ENCODE measurements at regions not wholly inside any gene's neighbourhood (a gene's known extent, or its start where the extent isn't known, plus 50 kb on each side); places are given as distances from the start of the nearest gene placed in this dataset.
"Not testable (repeated sequence)": the region's sequence is repeated elsewhere in the genome, so short reads cannot be mapped to it uniquely, and the experiment has no call there.

DNA sequence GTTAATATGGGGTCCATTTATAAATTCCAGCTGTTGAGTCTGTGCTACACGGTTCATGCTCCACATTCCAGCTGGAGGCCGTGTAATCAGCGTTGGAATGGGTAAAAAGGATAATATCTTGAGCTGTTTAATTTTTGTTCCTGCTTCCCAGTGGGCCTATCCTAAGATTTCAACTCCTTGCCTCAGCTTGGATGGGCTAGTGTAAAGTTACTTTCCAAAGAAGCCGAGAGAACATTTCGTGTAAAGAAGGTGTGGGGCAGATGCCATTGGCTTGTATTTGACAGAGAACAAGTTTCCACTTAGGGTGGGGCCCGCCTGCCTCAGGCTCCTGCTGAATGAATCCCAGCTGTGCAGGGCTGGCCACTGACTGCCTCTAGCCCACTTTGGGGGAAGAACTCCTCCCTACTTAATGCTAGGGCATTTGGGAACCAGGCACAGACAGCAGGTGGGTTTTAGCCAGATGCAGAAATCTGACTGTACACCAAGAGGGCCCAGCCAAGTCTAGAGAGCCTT, 125.9 kb upstream of the LYZL2 start:
- Mint-ChIP-seq H3K27ac (no peak overlapping the region), H3K4me1 (peaks cover 16% of the 10 kb centered on the region), H3K4me3 (no peak overlapping the region), H3K36me3 (no peaks in the 10 kb centered on the region), H3K9me3 (no peaks in the 10 kb centered on the region), H3K27me3 (peaks cover 12% of the 10 kb centered on the region)
- no peak for DNase-seq
- CTCF ChIA-PET = interaction anchor here (1.9 kb wide), 1 partner anchor 29 kb away, joined by 8 read pairs; no protein-coding TSS in a partner anchor

DNA sequence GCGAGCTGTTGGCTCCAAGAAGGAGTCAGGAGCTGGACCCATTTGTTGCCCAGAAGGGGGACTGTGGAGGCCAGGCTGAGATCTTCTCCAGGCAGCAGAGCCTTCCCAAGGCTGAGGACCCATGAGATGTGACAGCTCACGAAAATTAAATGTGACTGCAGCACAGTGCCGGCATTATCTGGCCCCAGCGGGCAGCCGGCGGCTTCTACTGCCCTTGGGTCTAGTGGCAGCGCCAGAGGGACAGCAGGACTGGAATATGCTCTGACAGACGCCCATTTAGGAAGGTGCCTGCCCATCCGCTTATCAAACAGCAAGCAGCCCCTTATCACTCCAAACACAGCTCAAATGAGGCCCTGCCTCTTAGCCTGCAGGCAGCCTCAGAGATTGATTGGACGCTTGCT, 122.9 kb upstream of the LYZL2 start:
- H3K36me3 Mint-ChIP-seq = no peaks in the 10 kb centered on the region
- H3K4me1 Mint-ChIP-seq = peaks cover 24% of the 10 kb centered on the region
- H3K27me3 Mint-ChIP-seq = peaks cover 12% of the 10 kb centered on the region
- H3K27ac Mint-ChIP-seq = no peak overlapping the region
- no peaks in the 10 kb centered on the region for H3K9me3 Mint-ChIP-seq
- no peak overlapping the region for H3K4me3 Mint-ChIP-seq
- CTCF ChIA-PET = interaction anchor here (0.6 to 2.2 kb wide), 19 partner anchors 9 to 1057 kb away, joined by 3 to 12 read pairs (median 4); no protein-coding TSS in a partner anchor
- DNase-seq = no peak

DNA sequence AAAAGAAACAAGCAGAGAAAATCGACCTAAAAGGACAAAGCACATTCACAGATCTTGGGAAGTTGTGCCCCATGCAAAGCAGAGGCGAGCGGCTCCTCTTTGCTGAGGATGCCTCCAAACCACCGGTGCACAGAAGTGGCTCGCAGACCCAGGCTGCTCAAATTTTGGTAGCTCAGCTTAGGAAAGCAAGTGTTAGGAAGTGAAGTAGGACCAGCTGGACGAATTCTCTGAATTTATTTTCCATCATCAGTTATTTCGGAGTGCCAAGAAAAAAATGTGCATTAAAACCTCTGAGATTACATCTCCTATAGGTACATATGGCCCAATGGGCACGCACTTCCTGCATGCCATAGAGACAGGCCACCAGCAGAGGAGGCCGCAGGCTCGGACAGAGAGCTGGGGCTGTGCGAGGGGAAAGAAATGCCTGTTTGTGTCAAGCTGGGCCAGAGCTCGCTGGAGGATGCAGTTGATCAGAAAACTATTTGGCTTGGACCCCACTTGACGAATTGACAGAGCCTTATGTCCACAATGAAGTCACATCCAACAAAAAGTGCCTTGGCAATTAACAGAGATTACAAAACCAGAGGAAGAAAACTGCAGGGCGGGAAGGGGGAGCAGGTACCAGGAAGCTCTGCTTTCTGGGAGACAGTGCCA, 122.3 kb upstream of the LYZL2 start:
- no peaks in the 10 kb centered on the region for H3K9me3 Mint-ChIP-seq
- no peak overlapping the region for H3K27ac Mint-ChIP-seq
- DNase-seq = peak; percentile 73
- H3K4me1 Mint-ChIP-seq = peaks cover 24% of the 10 kb centered on the region
- no peak overlapping the region for H3K4me3 Mint-ChIP-seq
- no peaks in the 10 kb centered on the region for H3K36me3 Mint-ChIP-seq
- peaks cover 12% of the 10 kb centered on the region for H3K27me3 Mint-ChIP-seq
- CTCF ChIA-PET = interaction anchor here (0.6 to 2.2 kb wide), 20 partner anchors 9 to 1058 kb away, joined by 3 to 12 read pairs (median 4); no protein-coding TSS in a partner anchor

DNA sequence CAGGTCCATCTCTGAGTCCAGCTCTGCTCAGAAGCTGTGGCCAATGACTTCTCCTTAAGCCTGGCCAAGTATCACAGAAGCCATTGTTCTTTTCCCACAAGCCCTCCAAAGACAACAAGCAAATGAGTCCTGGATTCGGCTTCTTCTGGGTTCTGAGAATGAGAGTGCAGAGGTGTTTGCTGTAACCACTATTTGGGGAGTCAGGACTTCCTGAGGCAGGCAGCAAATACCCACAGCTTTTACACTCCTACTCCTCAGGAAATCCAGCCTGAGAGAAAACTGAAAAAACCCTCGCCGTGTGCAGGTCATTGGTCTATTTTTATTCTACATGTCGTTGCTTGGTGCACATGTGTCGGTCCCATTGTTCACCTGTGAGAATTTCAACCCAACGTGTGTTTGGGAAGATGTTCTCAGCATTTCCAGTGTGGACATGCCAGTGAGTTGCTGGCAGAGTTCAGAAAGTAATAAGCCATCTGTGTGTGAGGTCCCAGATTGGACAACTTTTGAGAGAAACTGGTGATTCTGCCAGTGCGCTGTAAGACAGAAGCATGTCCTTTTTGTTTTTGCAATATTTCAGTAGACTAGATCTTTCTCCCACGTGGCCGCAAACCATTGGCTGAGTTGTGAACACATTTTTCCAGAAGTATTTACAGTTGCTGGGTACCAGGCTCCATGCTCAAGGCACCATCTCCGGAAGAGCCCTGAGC, 121.6 kb upstream of the LYZL2 start:
- CTCF ChIA-PET = interaction anchor here (1.0 to 2.2 kb wide), 13 partner anchors 8 to 1019 kb away, joined by 3 to 12 read pairs (median 4); no protein-coding TSS in a partner anchor
- Mint-ChIP-seq H3K27me3 (peaks cover 12% of the 10 kb centered on the region), H3K27ac (peak overlapping the region; percentile 24), H3K9me3 (no peaks in the 10 kb centered on the region), H3K36me3 (no peaks in the 10 kb centered on the region), H3K4me3 (no peak overlapping the region), H3K4me1 (peaks cover 24% of the 10 kb centered on the region)
- DNase-seq = no peak

GRCh38 chr10:30749385-30749784, 119.8 kb upstream of the LYZL2 start:
- DNase-seq = no peak
- Mint-ChIP-seq H3K4me1 (peaks cover 24% of the 10 kb centered on the region), H3K4me3 (no peak overlapping the region), H3K27ac (no peak overlapping the region), H3K9me3 (no peaks in the 10 kb centered on the region), H3K27me3 (peaks cover 12% of the 10 kb centered on the region), H3K36me3 (no peaks in the 10 kb centered on the region)
- CTCF ChIA-PET = interaction anchor here (0.6 to 2.0 kb wide), 5 partner anchors 14 to 1027 kb away, joined by 3 to 6 read pairs (median 3); no protein-coding TSS in a partner anchor

DNA sequence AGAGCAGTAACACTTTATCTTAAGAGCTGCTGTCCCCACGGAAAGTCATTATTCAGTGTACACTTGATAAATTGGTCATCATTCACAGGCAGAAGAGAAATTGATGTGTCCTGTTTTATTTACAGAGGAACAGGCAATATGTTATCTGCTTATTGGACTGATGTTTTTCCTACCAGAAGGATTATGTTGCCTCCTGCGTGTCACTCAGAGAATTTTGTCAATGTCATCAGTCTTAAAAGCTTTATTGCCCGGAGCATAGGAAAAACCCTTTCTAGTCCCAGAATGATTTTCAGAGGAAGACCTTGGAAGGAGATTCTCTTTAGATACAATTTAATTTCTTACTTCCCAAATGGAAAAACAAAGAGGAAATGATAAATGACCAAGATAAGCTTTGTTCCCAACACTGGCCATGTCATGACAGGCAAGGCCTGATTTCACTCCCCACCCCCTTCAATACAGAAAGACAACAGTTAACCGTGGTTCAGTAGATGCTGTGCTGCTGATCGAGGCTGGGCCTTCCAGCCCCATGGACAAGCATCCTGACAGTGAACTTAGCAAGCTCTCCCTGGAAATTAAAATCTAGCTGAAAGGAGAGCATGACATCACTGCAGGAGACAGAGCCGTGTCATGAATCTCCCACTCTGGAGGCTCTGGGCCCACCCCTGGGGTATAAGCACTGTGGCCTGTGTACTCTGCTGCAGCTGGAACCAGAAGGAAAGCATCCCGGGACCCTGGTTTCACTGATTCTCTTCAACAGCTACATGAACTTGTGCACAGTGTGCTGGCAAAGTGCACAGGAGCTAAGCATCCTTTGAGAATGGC, 118.8 kb upstream of the LYZL2 start:
- H3K27ac Mint-ChIP-seq = no peak overlapping the region
- H3K4me1 Mint-ChIP-seq = peaks cover 24% of the 10 kb centered on the region
- H3K9me3 Mint-ChIP-seq = no peaks in the 10 kb centered on the region
- H3K36me3 Mint-ChIP-seq = no peaks in the 10 kb centered on the region
- H3K27me3 Mint-ChIP-seq = peaks cover 7% of the 10 kb centered on the region
- H3K4me3 Mint-ChIP-seq = no peak overlapping the region
- CTCF ChIA-PET = interaction anchor here (0.6 to 2.0 kb wide), 6 partner anchors 13 to 526 kb away, joined by 3 to 7 read pairs (median 4); no protein-coding TSS in a partner anchor
- no peak for DNase-seq

DNA sequence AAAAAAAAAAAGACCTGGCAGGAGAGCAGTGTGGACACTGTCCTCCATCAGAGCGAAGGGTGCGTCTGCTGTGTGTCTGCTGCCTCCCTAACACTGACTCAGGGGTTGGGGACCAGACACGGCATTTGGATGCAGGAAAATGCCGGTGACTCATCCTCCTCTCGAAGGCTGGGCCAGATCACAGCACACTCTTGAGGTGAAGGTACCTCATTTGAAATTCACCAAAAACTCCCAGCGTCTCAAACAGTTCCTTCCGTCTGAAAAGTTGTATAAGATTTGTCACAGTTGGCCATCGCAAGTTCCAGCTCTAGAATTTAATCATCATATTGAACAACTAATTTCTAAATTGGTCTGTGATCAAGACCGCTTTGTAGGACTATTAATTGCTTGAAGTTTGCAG, 118.1 kb upstream of the LYZL2 start:
- CTCF ChIA-PET = interaction anchor here (1.0 to 2.0 kb wide), 4 partner anchors 13 to 60 kb away, joined by 3 to 7 read pairs (median 6); no protein-coding TSS in a partner anchor
- no peaks in the 10 kb centered on the region for H3K36me3 Mint-ChIP-seq
- H3K9me3 Mint-ChIP-seq = no peaks in the 10 kb centered on the region
- peaks cover 4% of the 10 kb centered on the region for H3K27me3 Mint-ChIP-seq
- DNase-seq = no peak
- peaks cover 24% of the 10 kb centered on the region for H3K4me1 Mint-ChIP-seq
- no peak overlapping the region for H3K27ac Mint-ChIP-seq
- H3K4me3 Mint-ChIP-seq = no peak overlapping the region

- H3K4me1 Mint-ChIP-seq = peaks cover 12% of the 10 kb centered on the region
- H3K27me3 Mint-ChIP-seq = peaks cover 8% of the 10 kb centered on the region
- no peak overlapping the region for H3K4me3 Mint-ChIP-seq
- no peaks in the 10 kb centered on the region for H3K36me3 Mint-ChIP-seq
- no peaks in the 10 kb centered on the region for H3K9me3 Mint-ChIP-seq
- CTCF ChIA-PET = interaction anchor here (1.0 to 1.1 kb wide), 2 partner anchors 9 to 38 kb away, joined by 3 read pairs; no protein-coding TSS in a partner anchor
- H3K27ac Mint-ChIP-seq = no peak overlapping the region
- no peak for DNase-seq
These were observed 116.4 kb upstream of the LYZL2 start for GRCh38 chr10:30745953-30746352.

- H3K27ac Mint-ChIP-seq = no peak overlapping the region
- CTCF ChIA-PET = interaction anchor here (1.5 kb wide), 1 partner anchor 8 kb away, joined by 5 read pairs; no protein-coding TSS in a partner anchor
- H3K36me3 Mint-ChIP-seq = no peaks in the 10 kb centered on the region
- H3K4me3 Mint-ChIP-seq = no peak overlapping the region
- H3K9me3 Mint-ChIP-seq = no peaks in the 10 kb centered on the region
- no peak for DNase-seq
- no peaks in the 10 kb centered on the region for H3K4me1 Mint-ChIP-seq
- H3K27me3 Mint-ChIP-seq = peaks cover 8% of the 10 kb centered on the region
These were observed 114.6 kb upstream of the LYZL2 start for GRCh38 chr10:30744106-30744505.

- Mint-ChIP-seq H3K4me3 (no peak overlapping the region), H3K27me3 (peaks cover 8% of the 10 kb centered on the region), H3K4me1 (no peaks in the 10 kb centered on the region), H3K27ac (no peak overlapping the region), H3K9me3 (no peaks in the 10 kb centered on the region), H3K36me3 (no peaks in the 10 kb centered on the region)
- CTCF ChIA-PET = interaction anchor here (1.5 kb wide), 1 partner anchor 8 kb away, joined by 5 read pairs; no protein-coding TSS in a partner anchor
- no peak for DNase-seq
These were observed 114.0 kb upstream of the LYZL2 start for GRCh38 chr10:30743586-30743985.

DNA sequence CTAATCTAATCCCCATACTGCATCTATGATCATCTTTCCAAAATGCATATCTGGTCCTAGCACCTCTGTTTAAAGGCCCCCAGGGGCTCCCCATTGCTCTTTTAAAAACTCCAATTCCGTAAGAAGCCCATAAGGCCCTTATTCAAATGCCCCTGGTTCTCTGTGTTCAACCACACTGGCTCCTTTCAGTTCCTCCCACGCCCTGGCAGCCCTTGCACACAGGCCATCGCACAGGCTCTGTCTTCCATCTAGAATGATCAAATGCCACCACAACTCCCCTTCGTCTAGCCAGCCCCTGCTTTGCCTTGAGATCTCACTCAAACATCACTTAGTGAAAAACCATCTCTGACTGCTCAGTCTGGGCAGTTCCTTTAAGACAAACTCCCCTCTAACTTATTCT, 112.9 kb upstream of the LYZL2 start:
- H3K27ac Mint-ChIP-seq = no peak overlapping the region
- H3K27me3 Mint-ChIP-seq = peaks cover 8% of the 10 kb centered on the region
- CTCF ChIA-PET = interaction anchor here (1.5 kb wide), 1 partner anchor 10 kb away, joined by 5 read pairs; no protein-coding TSS in a partner anchor
- H3K9me3 Mint-ChIP-seq = no peaks in the 10 kb centered on the region
- no peak for DNase-seq
- no peaks in the 10 kb centered on the region for H3K36me3 Mint-ChIP-seq
- H3K4me1 Mint-ChIP-seq = no peaks in the 10 kb centered on the region
- no peak overlapping the region for H3K4me3 Mint-ChIP-seq

DNA sequence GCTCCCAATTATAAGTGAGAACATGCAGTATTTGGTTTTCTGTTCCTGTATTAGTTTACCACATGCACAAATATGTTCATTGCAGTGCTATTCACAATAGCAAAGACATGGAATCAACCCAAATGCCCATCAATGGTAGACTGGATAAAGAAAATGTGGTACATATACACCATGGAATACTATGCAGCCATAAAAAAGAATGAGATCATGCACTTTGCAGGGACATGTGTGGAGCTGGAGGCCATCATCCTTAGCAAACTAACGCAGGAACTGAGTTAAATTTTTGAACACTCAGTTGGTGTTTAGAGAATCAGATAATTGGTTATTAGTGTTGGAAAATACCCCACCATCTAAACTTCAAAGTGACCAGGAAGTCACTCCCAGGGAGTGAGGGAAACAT, 111.2 kb upstream of the LYZL2 start:
- peaks cover 13% of the 10 kb centered on the region for H3K27me3 Mint-ChIP-seq
- H3K27ac Mint-ChIP-seq, DNase-seq, H3K9me3 Mint-ChIP-seq, H3K4me1 Mint-ChIP-seq, H3K36me3 Mint-ChIP-seq, CTCF ChIA-PET, H3K4me3 Mint-ChIP-seq: not testable (repeated sequence)

GRCh38 chr10:30738416-30738815, 108.9 kb upstream of the LYZL2 start:
- H3K27ac Mint-ChIP-seq = no peak overlapping the region
- CTCF ChIA-PET = no interaction called here
- H3K27me3 Mint-ChIP-seq = peaks cover 25% of the 10 kb centered on the region
- no peaks in the 10 kb centered on the region for H3K36me3 Mint-ChIP-seq
- no peak overlapping the region for H3K4me3 Mint-ChIP-seq
- H3K4me1 Mint-ChIP-seq = peaks cover 7% of the 10 kb centered on the region
- no peak for DNase-seq
- H3K9me3 Mint-ChIP-seq = no peaks in the 10 kb centered on the region

Data from activated naive CD4-positive, alpha-beta T cell treated with anti-CD3 and anti-CD28 coated beads, Interleukin-2, amount 10 ng/mL, durations not matched to agents 7 days and 5 days (primary cell).